ENCODE measurements at regions not wholly inside any gene's neighbourhood (a gene's known extent, or its start where the extent isn't known, plus 50 kb on each side); places are given as distances from the start of the nearest gene placed in this dataset.
"Not testable (repeated sequence)": the region's sequence is repeated elsewhere in the genome, so short reads cannot be mapped to it uniquely, and the experiment has no call there.

DNA sequence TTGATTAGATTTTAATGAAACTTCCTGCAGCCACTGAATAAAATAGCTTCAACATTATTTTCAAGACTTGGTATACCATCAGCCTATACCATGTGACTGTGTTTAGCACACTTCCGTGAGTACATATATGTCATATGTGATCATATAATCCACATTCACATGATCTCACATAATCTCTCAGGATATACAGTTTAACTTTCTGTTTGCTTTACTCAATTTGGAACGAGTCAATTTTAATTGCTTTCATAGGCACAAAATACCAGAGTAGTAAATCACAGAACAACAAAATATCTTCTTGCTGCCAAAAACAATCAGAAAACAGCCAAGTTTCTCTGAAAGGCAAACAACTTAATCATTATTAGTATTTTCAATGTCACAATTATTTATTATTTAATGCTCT lies 731.1 kb upstream of the DIAPH2 start:
- no peak for DNase-seq
- 67 to 86% (median 73%) methylated on average over 2 of the region's 2 CpGs for WGBS, 5 donors

DNA sequence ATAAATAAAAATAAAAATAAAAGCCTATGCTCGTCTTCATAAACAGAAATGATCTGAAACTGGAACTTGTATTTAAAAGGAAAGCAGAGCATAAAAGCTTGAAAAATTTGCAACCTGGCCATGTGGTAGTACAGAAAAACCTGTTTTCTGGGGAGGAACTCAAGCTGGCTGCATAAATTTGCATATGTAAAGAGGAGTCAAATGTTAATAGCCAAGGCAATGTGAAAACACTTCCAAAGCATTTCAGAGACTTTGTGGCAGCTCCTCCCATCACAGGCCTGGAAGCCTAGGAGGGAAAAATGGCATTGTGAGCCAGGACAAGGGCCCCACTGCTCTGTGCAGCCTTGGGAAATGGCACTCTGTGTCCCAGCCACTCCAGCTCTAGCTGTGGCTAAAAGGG lies 727.9 kb upstream of the DIAPH2 start:
- H3K4me3 ChIP-seq = no peak overlapping the region
- 63 to 75% (median 68%) methylated on average over 1 of the region's 1 CpG for WGBS, 5 donors

More for the DNA sequence above, 731.1 kb upstream of the DIAPH2 start:
- Histone ChIP-seq H3K27me3 (replicated peaks in 1 of 7) (no peaks in the 10 kb centered on the region), H3K4me3 (no peak overlapping the region), H3K9me3 (peaks cover 0 to 13% (median 0%) of the 10 kb centered on the region in 8 donors), H3K27ac (no peak overlapping the region), H3K36me3 (no peaks in the 10 kb centered on the region), H3K4me1 (no peaks in the 10 kb centered on the region)
- intact Hi-C loops (cut with DNase I; ENCODE audit: low total_unique reads) = no loop called here
- TF ChIP-seq, protein P1, sequence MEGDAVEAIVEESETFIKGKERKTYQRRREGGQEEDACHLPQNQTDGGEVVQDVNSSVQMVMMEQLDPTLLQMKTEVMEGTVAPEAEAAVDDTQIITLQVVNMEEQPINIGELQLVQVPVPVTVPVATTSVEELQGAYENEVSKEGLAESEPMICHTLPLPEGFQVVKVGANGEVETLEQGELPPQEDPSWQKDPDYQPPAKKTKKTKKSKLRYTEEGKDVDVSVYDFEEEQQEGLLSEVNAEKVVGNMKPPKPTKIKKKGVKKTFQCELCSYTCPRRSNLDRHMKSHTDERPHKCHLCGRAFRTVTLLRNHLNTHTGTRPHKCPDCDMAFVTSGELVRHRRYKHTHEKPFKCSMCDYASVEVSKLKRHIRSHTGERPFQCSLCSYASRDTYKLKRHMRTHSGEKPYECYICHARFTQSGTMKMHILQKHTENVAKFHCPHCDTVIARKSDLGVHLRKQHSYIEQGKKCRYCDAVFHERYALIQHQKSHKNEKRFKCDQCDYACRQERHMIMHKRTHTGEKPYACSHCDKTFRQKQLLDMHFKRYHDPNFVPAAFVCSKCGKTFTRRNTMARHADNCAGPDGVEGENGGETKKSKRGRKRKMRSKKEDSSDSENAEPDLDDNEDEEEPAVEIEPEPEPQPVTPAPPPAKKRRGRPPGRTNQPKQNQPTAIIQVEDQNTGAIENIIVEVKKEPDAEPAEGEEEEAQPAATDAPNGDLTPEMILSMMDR (IDR thresholded peaks at IDR 0.05 in 8 of 11, conservative IDR thresholded peaks at IDR 0.05 in 3 of 11) = no peak
- TF ChIP-seq POLR2A (IDR thresholded peaks at IDR 0.05) = no peak
- TF ChIP-seq POLR2AphosphoS5 (IDR thresholded peaks at IDR 0.05) = no peak

DNA sequence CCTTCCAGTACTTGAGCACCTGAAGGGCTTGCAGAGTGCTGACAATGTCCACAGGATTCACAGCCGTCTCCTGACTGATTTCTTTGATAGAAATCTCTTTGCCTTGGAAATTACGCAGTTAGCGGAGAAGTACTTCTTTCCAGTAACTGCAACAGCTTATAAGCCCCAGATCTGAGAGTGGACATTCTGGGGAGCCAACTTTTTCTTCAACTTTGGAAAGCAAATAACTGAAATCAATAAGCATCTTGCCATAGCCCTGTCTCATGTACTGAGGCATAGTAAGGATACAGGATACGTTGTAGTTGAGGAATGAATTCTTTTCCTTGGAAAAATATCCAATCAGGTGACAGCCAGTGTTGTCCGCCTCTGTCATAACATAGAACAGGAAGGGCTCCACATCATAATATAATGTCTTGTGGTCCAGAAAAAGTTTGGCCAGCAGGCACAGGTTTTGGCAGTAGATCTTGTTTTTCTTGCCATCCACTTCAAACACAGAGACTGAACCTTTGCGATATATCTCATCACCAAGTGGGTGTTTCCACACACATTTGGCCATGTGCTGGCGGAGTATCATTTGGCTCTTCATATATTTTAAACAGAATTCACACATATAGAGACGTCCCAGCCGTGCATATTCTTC lies 711.1 kb upstream of the DIAPH2 start:
- H3K4me3 ChIP-seq; H3K27me3 ChIP-seq (replicated peaks in 1 of 7); H3K36me3 ChIP-seq; H3K9me3 ChIP-seq; DNase-seq; H3K27ac ChIP-seq; H3K4me1 ChIP-seq; intact Hi-C loops (cut with DNase I; ENCODE audit: low total_unique reads): not testable (repeated sequence)
- WGBS, 5 donors = 77 to 95% (median 84%) methylated on average over 9 of the region's 9 CpGs

More for the DNA sequence above, 727.9 kb upstream of the DIAPH2 start:
- intact Hi-C loops (cut with DNase I; ENCODE audit: low total_unique reads) = no loop called here
- DNase-seq = no peak
- Histone ChIP-seq H3K27ac (no peak overlapping the region), H3K9me3 (peaks cover 0 to 13% (median 0%) of the 10 kb centered on the region in 8 donors), H3K4me1 (no peaks in the 10 kb centered on the region), H3K36me3 (no peaks in the 10 kb centered on the region), H3K27me3 (replicated peaks in 1 of 7) (no peaks in the 10 kb centered on the region)
- TF ChIP-seq POLR2AphosphoS5 (IDR thresholded peaks at IDR 0.05) (no peak), POLR2A (IDR thresholded peaks at IDR 0.05) (no peak)
- TF ChIP-seq, protein P1 (IDR thresholded peaks at IDR 0.05 in 8 of 11, conservative IDR thresholded peaks at IDR 0.05 in 3 of 11) = no peak

DNA sequence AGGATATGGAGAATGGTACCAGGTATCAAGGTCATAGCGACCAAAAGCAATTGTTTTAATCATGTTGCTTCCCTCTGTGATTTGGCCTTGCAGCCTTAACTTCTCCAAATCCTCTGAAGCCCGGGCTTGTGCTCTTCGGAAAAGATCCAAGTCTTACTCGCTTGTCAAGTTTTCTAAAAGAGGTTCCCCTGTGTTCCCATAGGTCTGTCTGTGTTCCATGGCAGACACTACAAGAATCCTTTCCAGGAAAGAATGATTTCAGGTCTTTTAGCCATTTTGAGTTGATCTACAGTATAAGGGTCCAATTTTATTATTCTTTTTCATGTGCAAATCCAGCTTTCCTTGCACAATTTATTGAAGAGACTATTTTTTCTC lies 710.6 kb upstream of the DIAPH2 start:
- intact Hi-C loops (cut with DNase I; ENCODE audit: low total_unique reads) = no loop called here
- Histone ChIP-seq H3K4me3 (no peak overlapping the region), H3K9me3 (no peaks in the 10 kb centered on the region), H3K27me3 (replicated peaks in 1 of 7) (no peaks in the 10 kb centered on the region), H3K36me3 (no peaks in the 10 kb centered on the region), H3K4me1 (no peaks in the 10 kb centered on the region), H3K27ac (no peak overlapping the region)
- DNase-seq = no peak
- WGBS, 5 donors = 63 to 92% (median 79%) methylated on average over 4 of the region's 4 CpGs
- TF ChIP-seq, protein P1 (IDR thresholded peaks at IDR 0.05 in 8 of 11, conservative IDR thresholded peaks at IDR 0.05 in 3 of 11) = no peak
- TF ChIP-seq POLR2A (IDR thresholded peaks at IDR 0.05) (no peak), POLR2AphosphoS5 (IDR thresholded peaks at IDR 0.05) (no peak)

DNA sequence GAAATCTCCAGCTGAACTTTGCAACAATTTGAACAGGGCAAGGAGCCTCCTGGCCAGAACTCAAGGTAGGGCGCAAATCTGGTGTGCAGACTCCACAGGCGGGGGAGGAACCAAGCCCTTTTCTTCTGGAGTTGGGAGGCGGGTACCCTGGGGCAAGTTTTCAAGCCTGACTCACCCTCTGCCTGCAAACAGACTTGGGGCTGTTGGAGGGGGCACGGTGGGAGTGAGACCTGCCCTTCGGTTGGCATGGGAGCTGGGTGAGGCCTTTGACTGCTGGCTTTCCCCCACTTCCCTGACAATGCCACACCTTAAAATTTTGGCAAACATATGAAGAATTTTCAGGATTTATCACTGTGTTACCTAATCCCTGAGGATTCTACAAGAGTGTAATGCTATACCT lies 709.8 kb upstream of the DIAPH2 start:
- TF ChIP-seq, protein P1 (IDR thresholded peaks at IDR 0.05 in 8 of 11, conservative IDR thresholded peaks at IDR 0.05 in 3 of 11) = no peak
- TF ChIP-seq POLR2A (IDR thresholded peaks at IDR 0.05) (no peak), POLR2AphosphoS5 (IDR thresholded peaks at IDR 0.05) (no peak)
- H3K9me3 ChIP-seq = peaks cover 0 to 7% (median 0%) of the 10 kb centered on the region in 8 donors
- no peak overlapping the region for H3K27ac ChIP-seq
- intact Hi-C loops (cut with DNase I; ENCODE audit: low total_unique reads) = no loop called here
- no peaks in the 10 kb centered on the region for H3K27me3 ChIP-seq (replicated peaks in 1 of 7)
- no peak overlapping the region for H3K4me3 ChIP-seq
- H3K36me3 ChIP-seq = no peaks in the 10 kb centered on the region
- H3K4me1 ChIP-seq = no peaks in the 10 kb centered on the region
- 78 to 84% (median 80%) methylated on average over 3 to 5 of the region's 5 CpGs for WGBS, 5 donors
- no peak for DNase-seq

Measured in spleen (tissue), 11 donors.